B cell (primary cell): ENCODE measurements at regions not wholly inside any gene's neighbourhood (a gene's known extent, or its start where the extent isn't known, plus 50 kb on each side); places are given as distances from the start of the nearest gene placed in this dataset.

ENCODE experiments used
- ATAC-seq: fragments of 200-7000 bp; cut with Tn5 transposase; one replicate; pipeline ENCODE4 v1.10.0; 2021; ENCODE audit warnings: low read depth, mild to moderate bottlenecking, moderate number of reproducible peaks, moderate library complexity
- CTCF ChIA-PET: fragments of 350-600 bp; sonication (Branson Sonifier 250); formaldehyde crosslinking; loops from one replicate; lab custom pipeline; 2021; ENCODE audit warnings: antibody characterized with exemption, inconsistent platforms; lab: Charles Lee
- POLR2A ChIA-PET: fragments of 350-600 bp; sonication (Branson Sonifier 250); formaldehyde crosslinking; loops from one replicate; lab custom pipeline; 2021; ENCODE audit warnings: antibody characterized with exemption; lab: Charles Lee
- DNase-seq: peaks from one replicate; pipeline ENCODE4 v3.0.0; 2013
- H2AFZ ChIP-seq: 2 replicates; pipeline ENCODE4 v1.6.1; 2012; ENCODE audit warnings: mild to moderate bottlenecking, low read depth, low read length; ENCODE audit not compliant: insufficient read depth, poor library complexity, severe bottlenecking
- H3K27ac ChIP-seq, 2 donors: 1 replicate in 1 of 2; 2 replicates in 1 of 2; pipeline ENCODE4 v1.5.1; 2012 to 2013; ENCODE audit warnings: low read length in 2 of 2, mild to moderate bottlenecking in 2 of 2, moderate library complexity in 1 of 2
- H3K27me3 ChIP-seq, 4 experiments: fragments of 200-600 bp in 1 of 4; sonication (generic) in 1 of 4; replicated peaks in 1 of 4; 1 replicate in 2 of 4; 2 replicates in 2 of 4; pipeline versions ENCODE4 v1.6.1 to v1.7.0; 2013 to 2016; ENCODE audit warnings: low read length in 3 of 4, mild to moderate bottlenecking in 2 of 4, mixed read lengths in 1 of 4, moderate library complexity in 1 of 4; ENCODE audit not compliant: insufficient read depth in 4 of 4, control insufficient read depth in 3 of 4; ENCODE audit errors: control extremely low read depth in 1 of 4
- H3K36me3 ChIP-seq, 2 experiments: replicated peaks in 1 of 2; 1 replicate in 1 of 2; 2 replicates in 1 of 2; pipeline versions ENCODE4 v1.6.1 to v1.7.1; 2013; ENCODE audit warnings: low read length in 1 of 2; ENCODE audit not compliant: insufficient read depth in 2 of 2, control insufficient read depth in 1 of 2; ENCODE audit errors: control extremely low read depth in 1 of 2, extremely low read depth in 1 of 2
- H3K4me1 ChIP-seq, 2 donors: fragments of 200-600 bp in 1 of 2; sonication (generic) in 1 of 2; 1 replicate in 1 of 2; 2 replicates in 1 of 2; pipeline versions ENCODE4 v1.5.1 to v1.6.1; 2013 to 2017; ENCODE audit warnings: low read length in 2 of 2; ENCODE audit not compliant: control insufficient read depth in 2 of 2, insufficient read depth in 2 of 2
- H3K4me2 ChIP-seq: replicated peaks from 2 replicates; pipeline ENCODE3; 2012; ENCODE audit warnings: mild to moderate bottlenecking, low read depth, low read length; ENCODE audit not compliant: poor library complexity, severe bottlenecking
- H3K4me3 ChIP-seq, 5 experiments: fragments of 200-600 bp in 1 of 5; sonication (generic) in 1 of 5; 1 replicate in 3 of 5; 2 replicates in 2 of 5; pipeline versions ENCODE4 v1.5.1 to v1.7.0; 2011 to 2016; ENCODE audit warnings: low read length in 4 of 5, mild to moderate bottlenecking in 4 of 5, low read depth in 2 of 5, control low read depth in 1 of 5, moderate library complexity in 1 of 5; ENCODE audit not compliant: insufficient read depth in 1 of 5; ENCODE audit errors: control extremely low read depth in 1 of 5, extremely low read depth in 1 of 5
- H3K79me2 ChIP-seq: fragments of 200-600 bp; sonication (generic); one replicate; pipeline ENCODE4 v1.6.0; 2016; ENCODE audit warnings: low read length; ENCODE audit not compliant: control insufficient read depth, insufficient read depth
- H3K9ac ChIP-seq: fragments of 200-600 bp; sonication (generic); 2 replicates; pipeline ENCODE4 v1.6.1; 2017; ENCODE audit warnings: mild to moderate bottlenecking, low read length, moderate library complexity
- H3K9me3 ChIP-seq, 3 donors: one replicate each; pipeline versions ENCODE4 v1.6.1 to v1.7.1; 2013; ENCODE audit warnings: low read length in 2 of 3; ENCODE audit not compliant: control insufficient read depth in 2 of 3, insufficient read depth in 1 of 3; ENCODE audit errors: control extremely low read depth in 1 of 3
- H4K20me1 ChIP-seq: 2 replicates; pipeline ENCODE4 v1.6.0; 2012; ENCODE audit warnings: mild to moderate bottlenecking, low read length; ENCODE audit not compliant: insufficient read depth, control insufficient read depth, poor library complexity, severe bottlenecking
- H3K27ac Mint-ChIP-seq: one replicate; pipeline ENCODE4 v1.8.0; 2021; ENCODE audit warnings: mixed read lengths
- H3K27me3 Mint-ChIP-seq: one replicate; pipeline ENCODE4 v1.8.0; 2021; ENCODE audit warnings: mixed read lengths
- H3K4me1 Mint-ChIP-seq: one replicate; pipeline ENCODE4 v1.8.0; 2021; ENCODE audit warnings: mixed read lengths
- H3K4me3 Mint-ChIP-seq: one replicate; pipeline ENCODE4 v1.8.0; 2021; ENCODE audit warnings: mixed read lengths
- H3K9me3 Mint-ChIP-seq: one replicate; pipeline ENCODE4 v1.8.0; 2022; ENCODE audit warnings: mixed read lengths; ENCODE audit not compliant: insufficient read depth
- CTCF ChIP-seq: fragments of 200-600 bp; IDR thresholded peaks from one replicate; pipeline ENCODE4 v1.8.0; 2022; ENCODE audit warnings: antibody characterized with exemption, mild to moderate bottlenecking
- EZH2 ChIP-seq: IDR thresholded peaks from 2 replicates; pipeline ENCODE4 v1.6.1; 2012; ENCODE audit warnings: borderline replicate concordance, low read depth, mild to moderate bottlenecking, moderate library complexity, low read length; ENCODE audit not compliant: insufficient read depth, poor library complexity, severe bottlenecking
- WGBS: methylation state at CpG from one replicate; pipeline ENCODE4 v1.1.5; 2013; ENCODE audit warnings: missing lambda C conversion rate; ENCODE audit not compliant: insufficient coverage; 5-methylcytosine and 5-hydroxymethylcytosine counted together
- intact Hi-C: fragments of 100-400 bp; cut with micrococcal nuclease; formaldehyde crosslinking; loops from one replicate; pipeline ENCODE4 v1.10.0; 2022

GRCh38 chr2:237162959-237163358, 77.3 kb downstream of the COPS8 start:
- Histone ChIP-seq H3K9me3 (no peaks in the 10 kb centered on the region), H3K27ac (no peak overlapping the region), H3K36me3 (no peaks in the 10 kb centered on the region), H4K20me1 (no peaks in the 10 kb centered on the region), H3K4me3 (no peak overlapping the region), H3K27me3 (no peaks in the 10 kb centered on the region), H3K4me1 (no peaks in the 10 kb centered on the region), H3K9ac (no peak overlapping the region), H3K79me2 (no peaks in the 10 kb centered on the region), H3K4me2 (no peak overlapping the region), H2AFZ (no peak overlapping the region)
- CTCF ChIA-PET = no interaction called here
- intact Hi-C loops = no loop called here
- Mint-ChIP-seq H3K9me3 (no peaks in the 10 kb centered on the region), H3K27me3 (peaks cover 23% of the 10 kb centered on the region), H3K27ac (no peak overlapping the region), H3K4me1 (peaks cover 3% of the 10 kb centered on the region), H3K4me3 (no peak overlapping the region)
- DNase-seq = no peak
- TF ChIP-seq CTCF = no peak
- TF ChIP-seq EZH2 = no peak
- no peak for ATAC-seq
- POLR2A ChIA-PET = no interaction called here
- WGBS = 94% methylated on average over 2 of the region's 5 CpGs

GRCh38 chr2:237164474-237165042, 78.9 kb downstream of the COPS8 start:
- H3K27ac Mint-ChIP-seq = no peak overlapping the region
- H3K27me3 Mint-ChIP-seq = peaks cover 31% of the 10 kb centered on the region
- Histone ChIP-seq H3K9ac (no peak overlapping the region), H3K9me3 (no peaks in the 10 kb centered on the region), H4K20me1 (no peaks in the 10 kb centered on the region), H3K27me3 (no peaks in the 10 kb centered on the region), H3K4me3 (no peak overlapping the region), H3K27ac (no peak overlapping the region), H3K79me2 (no peaks in the 10 kb centered on the region), H3K4me2 (no peak overlapping the region), H3K36me3 (no peaks in the 10 kb centered on the region), H2AFZ (no peak overlapping the region), H3K4me1 (no peaks in the 10 kb centered on the region)
- intact Hi-C loops = no loop called here
- WGBS = 92% methylated on average over 5 of the region's 10 CpGs
- no peaks in the 10 kb centered on the region for H3K4me1 Mint-ChIP-seq
- ATAC-seq = no peak
- no peak overlapping the region for H3K4me3 Mint-ChIP-seq
- ChIA-PET CTCF (no interaction called here), POLR2A (no interaction called here)
- TF ChIP-seq EZH2 = no peak
- no peak for TF ChIP-seq CTCF
- no peaks in the 10 kb centered on the region for H3K9me3 Mint-ChIP-seq
- no peak for DNase-seq
